ENCODE measurements at regions not wholly inside any gene's neighbourhood (a gene's known extent, or its start where the extent isn't known, plus 50 kb on each side); places are given as distances from the start of the nearest gene placed in this dataset.
"Not testable (repeated sequence)": the region's sequence is repeated elsewhere in the genome, so short reads cannot be mapped to it uniquely, and the experiment has no call there.

DNA sequence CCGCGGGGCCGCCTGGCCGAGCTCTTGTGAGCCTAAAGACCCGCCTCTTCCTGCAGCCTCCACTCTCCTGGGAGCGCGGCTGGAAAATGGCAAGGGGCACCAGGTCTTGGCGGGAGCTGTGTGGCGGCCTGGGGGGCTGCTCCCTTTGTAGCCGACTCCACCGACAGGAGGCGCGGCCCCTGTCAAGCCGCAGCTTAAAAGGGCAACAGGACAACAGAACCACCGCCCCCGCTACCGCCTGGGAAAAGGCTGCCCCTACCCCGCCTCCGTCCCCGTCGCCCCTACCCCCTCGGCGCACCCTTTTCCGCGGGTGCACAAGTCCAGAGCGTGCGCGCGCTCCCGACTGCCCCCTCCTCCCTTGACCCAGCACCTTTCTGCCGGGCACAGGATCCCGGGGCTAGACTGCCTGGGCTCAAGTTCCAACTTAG lies 60.3 kb downstream of the GOLGA8K start:
- not testable (repeated sequence) for H3K36me3 Mint-ChIP-seq (ENCODE audit: low read depth); H3K9me3 Mint-ChIP-seq; H3K4me1 Mint-ChIP-seq; H3K27ac Mint-ChIP-seq; H3K4me3 Mint-ChIP-seq; H3K27me3 Mint-ChIP-seq
- ATAC-seq (replicated peaks), result peak; percentile 37

DNA sequence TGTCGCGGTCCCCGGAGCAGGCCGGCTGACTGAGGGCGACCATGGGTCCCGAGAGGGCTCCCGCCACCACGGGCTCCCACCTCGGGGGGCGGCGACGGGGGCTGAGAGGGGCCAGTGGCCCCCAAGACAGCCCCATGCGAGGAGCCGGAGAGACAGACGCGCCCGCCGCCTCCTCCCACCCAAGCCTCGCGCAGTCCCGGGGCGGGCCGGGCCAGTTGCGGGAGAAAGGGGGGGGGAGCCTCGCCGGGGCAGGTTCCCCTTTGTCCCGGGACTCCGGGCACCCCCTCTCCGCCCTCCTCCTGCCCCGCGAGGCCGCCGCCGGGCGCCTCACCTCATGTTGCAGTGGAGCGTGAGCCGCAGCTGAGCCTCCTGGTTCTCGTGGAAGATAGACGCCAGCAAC lies 60.8 kb downstream of the GOLGA8K start:
- H3K4me1 Mint-ChIP-seq; H3K27me3 Mint-ChIP-seq; H3K27ac Mint-ChIP-seq; H3K36me3 Mint-ChIP-seq (ENCODE audit: low read depth); H3K4me3 Mint-ChIP-seq; H3K9me3 Mint-ChIP-seq: not testable (repeated sequence)
- peak; percentile 18 for ATAC-seq (replicated peaks)

DNA sequence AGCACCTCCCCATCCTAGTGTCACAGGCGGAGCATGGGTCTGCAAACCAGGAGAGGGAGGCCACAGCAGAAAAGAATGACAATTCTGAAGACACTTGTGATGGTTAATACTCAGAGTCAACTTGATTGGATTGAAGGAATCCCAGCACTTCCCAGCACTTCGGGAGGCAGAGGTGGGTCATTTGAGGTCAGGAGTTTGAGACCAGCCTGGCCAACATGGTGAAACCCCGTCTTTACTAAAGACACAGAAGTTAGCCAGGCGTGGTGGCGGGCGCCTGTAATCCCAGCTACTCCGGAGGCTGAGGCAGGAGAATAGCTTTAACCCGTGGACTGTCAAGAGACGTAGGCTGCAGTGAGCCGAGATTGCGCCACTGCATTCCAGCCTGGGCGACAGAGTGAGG lies 61.6 kb downstream of the GOLGA8K start:
- H3K36me3 Mint-ChIP-seq (ENCODE audit: low read depth); H3K4me1 Mint-ChIP-seq; H3K9me3 Mint-ChIP-seq; ATAC-seq (replicated peaks); H3K27ac Mint-ChIP-seq; H3K4me3 Mint-ChIP-seq; H3K27me3 Mint-ChIP-seq: not testable (repeated sequence)

DNA sequence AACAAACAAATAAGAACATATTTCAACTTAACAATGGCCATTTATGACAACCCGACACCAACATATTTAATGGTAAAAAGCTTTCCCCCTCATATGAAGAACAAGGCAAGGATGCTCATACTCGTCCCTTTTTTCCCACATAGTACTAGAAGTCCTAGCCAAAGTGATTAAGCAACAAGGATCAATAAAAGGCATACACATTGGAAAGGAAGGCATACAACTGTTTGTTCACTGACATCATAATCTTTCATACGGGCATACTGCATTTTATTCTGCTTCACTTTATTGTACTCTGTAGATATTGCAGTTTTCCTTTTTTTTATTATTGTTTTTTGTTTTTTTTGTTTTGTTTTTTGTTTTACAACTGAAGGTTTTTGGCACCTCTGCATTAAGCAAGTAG lies 66.3 kb downstream of the GOLGA8K start:
- not testable (repeated sequence) for ATAC-seq (replicated peaks); H3K4me1 Mint-ChIP-seq; H3K4me3 Mint-ChIP-seq; H3K36me3 Mint-ChIP-seq (ENCODE audit: low read depth); H3K9me3 Mint-ChIP-seq; H3K27ac Mint-ChIP-seq; H3K27me3 Mint-ChIP-seq

DNA sequence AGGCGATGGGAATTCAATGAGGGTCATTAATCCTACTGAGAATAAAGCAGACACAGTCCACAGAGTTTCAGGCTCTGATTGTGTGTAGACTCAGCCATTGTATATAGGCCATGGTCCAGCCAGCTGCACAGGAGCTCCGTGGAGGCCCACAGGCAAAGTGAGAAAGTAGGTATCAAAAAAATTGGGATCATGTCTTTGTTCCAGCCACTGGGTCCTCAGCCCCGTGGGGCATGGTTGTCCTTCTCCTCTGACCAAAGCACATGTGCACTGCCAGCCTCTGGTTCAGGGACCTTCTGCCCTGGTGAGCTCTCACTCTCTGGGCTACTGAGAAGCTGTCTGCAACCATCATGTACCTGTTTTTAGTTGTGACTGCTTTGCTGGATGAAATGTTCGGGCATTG lies 79.7 kb downstream of the GOLGA8K start:
- H3K27ac Mint-ChIP-seq; H3K27me3 Mint-ChIP-seq; ATAC-seq (replicated peaks); H3K4me3 Mint-ChIP-seq; H3K9me3 Mint-ChIP-seq; H3K4me1 Mint-ChIP-seq; H3K36me3 Mint-ChIP-seq (ENCODE audit: low read depth): not testable (repeated sequence)

DNA sequence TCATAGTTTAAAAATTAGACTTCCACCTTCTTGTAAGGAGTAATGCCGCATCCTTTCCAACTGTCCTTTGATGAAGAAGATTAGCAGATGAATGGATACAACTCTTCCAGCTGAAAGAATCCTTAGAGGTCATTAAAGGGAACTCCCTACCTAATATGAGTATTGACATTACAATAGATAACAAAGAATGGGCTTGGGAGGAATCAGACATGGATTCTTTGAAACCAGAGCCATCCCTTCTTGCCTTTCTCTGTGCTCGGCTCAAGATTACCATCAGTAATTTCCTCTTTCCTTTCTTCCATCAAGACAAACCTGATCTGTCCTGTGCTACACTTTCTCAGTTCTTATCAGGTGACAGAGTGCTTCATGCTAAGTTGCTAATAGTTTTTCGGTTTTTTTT lies 83.8 kb downstream of the GOLGA8K start:
- H3K27me3 Mint-ChIP-seq; H3K9me3 Mint-ChIP-seq; ATAC-seq (replicated peaks); H3K4me3 Mint-ChIP-seq; H3K27ac Mint-ChIP-seq; H3K4me1 Mint-ChIP-seq; H3K36me3 Mint-ChIP-seq (ENCODE audit: low read depth): not testable (repeated sequence)

DNA sequence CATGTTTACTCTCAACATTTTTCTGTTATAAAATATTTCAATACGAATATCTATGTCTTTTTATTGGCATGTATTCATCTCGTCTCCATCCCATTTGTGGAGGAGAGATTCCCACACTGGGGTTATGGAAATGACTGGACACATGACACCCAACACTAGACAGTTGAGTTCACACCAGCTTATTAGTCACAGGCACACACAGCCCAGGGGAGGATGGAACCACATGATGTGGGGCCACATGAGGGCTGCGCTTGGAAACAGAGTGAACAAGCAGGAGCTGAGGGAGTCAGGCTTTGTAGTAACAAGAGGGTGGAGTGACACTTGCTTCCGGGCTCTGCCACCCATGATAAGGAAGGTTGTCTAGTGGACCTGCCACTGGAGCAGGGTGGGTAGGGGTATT lies 86.6 kb downstream of the GOLGA8K start:
- not testable (repeated sequence) for H3K4me1 Mint-ChIP-seq; H3K9me3 Mint-ChIP-seq; H3K4me3 Mint-ChIP-seq; H3K36me3 Mint-ChIP-seq (ENCODE audit: low read depth); H3K27ac Mint-ChIP-seq; ATAC-seq (replicated peaks); H3K27me3 Mint-ChIP-seq

DNA sequence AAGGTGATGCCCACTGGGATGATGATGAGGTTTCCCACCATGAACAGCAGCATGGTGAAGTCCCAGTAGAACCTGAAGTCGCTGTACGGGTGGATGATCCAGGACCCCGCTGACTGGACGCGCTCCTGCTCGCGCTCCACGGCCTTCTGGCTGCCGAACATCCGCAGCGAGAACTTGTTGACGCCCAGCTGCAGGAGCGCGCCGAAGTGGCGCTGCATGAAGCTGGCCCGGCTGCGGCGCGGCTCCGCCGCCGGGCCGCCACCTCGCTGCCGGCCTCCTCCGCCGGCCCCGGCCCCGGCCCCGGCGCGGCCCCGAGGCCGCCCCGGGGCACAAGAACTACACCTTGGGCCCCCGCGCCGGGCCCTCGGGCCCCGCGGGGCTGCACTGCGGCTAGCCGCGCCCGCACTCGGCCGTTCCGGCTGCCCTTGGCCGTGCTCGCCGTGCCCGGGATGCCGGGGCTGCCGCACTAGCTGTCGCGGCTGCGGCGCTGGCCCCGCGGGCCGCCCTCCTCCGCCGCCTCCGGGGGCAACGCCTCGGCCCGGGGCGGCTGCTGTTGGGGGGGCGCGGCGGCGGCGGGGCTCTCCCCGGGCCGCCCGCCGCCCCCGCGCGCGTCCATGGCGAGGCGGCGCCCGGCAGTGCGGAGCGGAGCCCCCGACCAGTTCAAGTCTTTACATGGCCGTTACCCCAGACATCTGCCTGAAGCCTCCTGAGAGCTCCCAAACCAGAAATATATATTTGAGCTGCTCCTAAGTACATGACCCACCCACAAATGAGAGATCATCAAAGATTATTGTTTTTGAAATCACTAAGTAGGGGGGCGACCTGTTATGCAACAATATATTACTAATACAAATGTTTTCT lies 87.8 kb downstream of the GOLGA8K start:
- ATAC-seq (replicated peaks); H3K4me3 Mint-ChIP-seq; H3K36me3 Mint-ChIP-seq (ENCODE audit: low read depth); H3K27ac Mint-ChIP-seq; H3K27me3 Mint-ChIP-seq; H3K9me3 Mint-ChIP-seq; H3K4me1 Mint-ChIP-seq: not testable (repeated sequence)

DNA sequence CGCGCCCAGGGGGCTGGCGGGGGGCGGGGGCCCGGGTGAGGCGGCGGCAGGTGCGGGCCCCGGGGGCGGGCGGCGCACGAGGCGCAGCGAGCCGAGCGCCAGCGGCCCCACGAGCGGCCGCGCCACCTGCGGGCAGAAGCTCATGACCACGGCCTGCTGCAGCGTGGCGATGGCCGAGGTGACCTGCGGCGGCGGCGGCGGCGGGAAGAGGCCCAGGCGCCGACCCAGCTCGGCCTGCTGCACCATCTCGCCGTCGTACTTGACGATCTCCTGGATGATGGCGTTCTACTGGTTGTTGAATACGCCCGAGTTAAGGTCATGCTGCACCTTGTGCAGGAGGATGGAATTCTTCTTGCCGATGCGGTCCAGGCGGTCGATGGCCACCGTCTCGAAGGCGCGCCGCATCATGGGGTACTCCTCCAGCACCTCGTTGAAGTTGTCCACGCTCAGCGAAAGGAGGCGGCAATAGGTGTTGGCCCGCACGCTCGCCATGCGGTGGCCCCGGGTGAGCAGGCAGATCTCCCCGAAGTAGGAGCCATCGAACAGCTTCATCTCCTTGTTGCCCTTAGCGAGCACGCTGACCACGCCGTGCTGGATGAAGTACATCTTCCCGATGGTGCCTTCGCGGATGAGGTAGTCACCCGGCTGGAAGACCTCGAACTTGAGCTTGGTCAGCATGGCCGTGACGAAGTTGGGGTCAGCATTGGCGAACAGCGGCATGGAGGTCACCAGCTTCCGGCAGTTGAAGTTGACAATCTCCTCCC lies 89.5 kb downstream of the GOLGA8K start:
- not testable (repeated sequence) for H3K27me3 Mint-ChIP-seq; ATAC-seq (replicated peaks); H3K36me3 Mint-ChIP-seq (ENCODE audit: low read depth); H3K27ac Mint-ChIP-seq; H3K4me1 Mint-ChIP-seq; H3K4me3 Mint-ChIP-seq; H3K9me3 Mint-ChIP-seq

DNA sequence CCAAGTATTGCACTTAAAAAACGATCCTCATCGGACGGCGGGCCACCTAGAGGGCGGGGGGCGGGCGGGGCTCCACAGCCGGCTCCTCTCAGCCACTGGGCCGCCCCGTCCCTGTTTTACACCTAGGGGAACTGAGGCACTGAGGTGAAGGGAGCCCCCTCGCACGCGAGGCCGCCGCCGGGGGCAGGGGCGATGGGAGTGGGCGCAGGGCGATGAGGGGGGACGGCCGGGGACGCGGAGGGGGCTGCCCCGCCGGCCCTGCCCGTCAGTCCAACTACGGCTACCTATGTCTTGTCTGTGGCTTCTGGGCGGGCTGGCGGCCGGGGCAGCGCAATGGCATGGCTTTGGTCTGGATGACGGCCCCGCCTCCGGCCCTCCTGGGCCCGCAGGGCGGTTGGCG lies 90.4 kb downstream of the GOLGA8K start:
- not testable (repeated sequence) for ATAC-seq (replicated peaks); H3K27me3 Mint-ChIP-seq; H3K4me1 Mint-ChIP-seq; H3K4me3 Mint-ChIP-seq; H3K27ac Mint-ChIP-seq; H3K9me3 Mint-ChIP-seq; H3K36me3 Mint-ChIP-seq (ENCODE audit: low read depth)

DNA sequence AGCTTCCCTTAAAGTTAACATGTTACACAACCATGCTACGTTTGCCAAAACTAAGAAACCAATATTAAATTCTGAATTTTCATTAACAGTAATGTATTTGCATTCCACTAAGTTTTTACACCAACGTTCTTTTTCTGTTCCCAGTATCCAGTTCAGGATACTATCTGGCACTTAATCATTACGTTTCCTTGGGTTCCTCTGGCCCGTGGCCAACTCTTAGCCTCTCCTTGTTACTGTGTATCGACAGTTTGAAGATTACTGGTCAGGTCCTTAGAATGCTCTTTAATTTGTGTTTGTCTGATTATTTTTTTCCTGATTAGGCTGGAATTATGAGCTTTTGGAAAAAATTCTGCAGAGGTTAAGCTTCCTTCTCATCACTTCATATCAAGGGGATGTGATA lies 95.5 kb downstream of the GOLGA8K start:
- H3K27me3 Mint-ChIP-seq; H3K36me3 Mint-ChIP-seq (ENCODE audit: low read depth); H3K4me3 Mint-ChIP-seq; H3K27ac Mint-ChIP-seq; H3K9me3 Mint-ChIP-seq; ATAC-seq (replicated peaks); H3K4me1 Mint-ChIP-seq: not testable (repeated sequence)

DNA sequence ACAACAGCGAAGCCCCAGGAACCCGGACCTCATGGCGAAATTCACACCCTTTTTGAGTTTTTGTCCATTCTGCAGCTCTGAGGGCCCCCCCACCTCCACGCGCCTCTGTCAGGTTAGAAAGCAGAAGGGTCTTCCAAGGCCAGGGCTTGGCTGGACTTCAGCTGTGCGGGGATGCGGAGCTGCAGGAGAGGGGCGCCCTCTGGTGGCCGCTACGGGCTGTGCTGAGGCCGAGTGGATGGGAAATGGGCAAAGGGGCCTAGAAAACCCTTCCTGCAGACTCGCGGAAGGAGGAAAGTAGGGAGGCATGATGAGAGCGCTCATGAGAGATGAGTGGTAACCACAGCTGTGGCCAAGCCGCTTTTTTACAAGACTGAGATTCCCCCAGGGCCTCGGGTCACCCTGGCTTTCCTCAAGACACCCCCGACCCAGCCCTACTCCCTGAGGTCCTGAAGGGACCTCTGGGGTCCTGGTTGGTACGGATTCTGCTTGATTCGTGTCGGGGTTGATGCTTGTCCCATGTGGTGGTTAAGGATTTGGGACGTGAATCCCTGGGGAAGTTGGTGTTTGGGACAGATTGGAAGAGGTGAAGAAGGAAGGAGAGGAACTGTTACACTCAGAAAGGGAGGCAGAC lies 126.8 kb downstream of the GOLGA8K start:
- not testable (repeated sequence) for H3K27me3 Mint-ChIP-seq; H3K4me1 Mint-ChIP-seq; H3K27ac Mint-ChIP-seq; H3K9me3 Mint-ChIP-seq; H3K4me3 Mint-ChIP-seq; H3K36me3 Mint-ChIP-seq (ENCODE audit: low read depth)
- ATAC-seq (replicated peaks), result peak; percentile 62

DNA sequence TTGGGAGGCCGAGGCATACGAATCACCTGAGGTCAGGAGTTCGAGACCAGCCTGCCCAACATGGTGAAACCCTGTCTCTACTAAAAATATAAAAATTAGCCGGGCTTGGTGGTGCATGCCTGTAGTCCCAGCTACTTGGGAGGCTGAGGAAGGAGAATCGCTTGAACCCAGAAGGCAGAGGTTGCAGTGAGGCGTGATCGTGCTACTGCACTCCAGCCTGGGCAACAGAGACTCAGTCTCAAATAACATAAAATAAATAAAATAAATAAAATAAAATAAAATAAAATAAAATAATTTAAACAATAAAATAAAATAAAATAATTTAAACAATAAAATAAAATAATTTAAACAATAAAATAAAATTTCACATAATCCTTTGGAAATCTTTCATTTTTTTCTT lies 149.1 kb downstream of the GOLGA8K start:
- not testable (repeated sequence) for H3K4me3 Mint-ChIP-seq, H3K4me1 Mint-ChIP-seq

DNA sequence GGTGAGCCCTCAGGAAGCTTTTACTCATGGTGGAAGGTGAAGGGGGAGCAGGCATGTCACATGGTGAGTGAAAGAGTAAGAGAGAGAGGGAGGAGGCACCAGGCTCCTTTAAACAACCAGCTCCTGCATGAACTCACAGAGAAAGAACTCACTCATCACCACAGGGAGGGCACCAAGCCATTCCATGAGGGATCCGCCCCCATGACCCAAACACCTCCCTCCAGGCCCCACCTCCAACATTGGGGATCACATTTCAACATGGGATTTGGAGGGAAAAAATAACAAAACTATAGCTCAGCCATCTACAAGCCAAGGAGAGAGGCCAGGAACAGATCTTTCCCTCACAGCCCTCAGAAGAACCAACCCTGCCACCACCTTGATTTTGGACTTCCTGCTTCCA lies 153.9 kb downstream of the GOLGA8K start:
- H3K4me3 Mint-ChIP-seq; ATAC-seq (replicated peaks); H3K27me3 Mint-ChIP-seq; H3K4me1 Mint-ChIP-seq; H3K9me3 Mint-ChIP-seq; H3K27ac Mint-ChIP-seq; H3K36me3 Mint-ChIP-seq (ENCODE audit: low read depth): not testable (repeated sequence)

More for the DNA sequence above, 149.1 kb downstream of the GOLGA8K start:
- ATAC-seq (replicated peaks); H3K36me3 Mint-ChIP-seq (ENCODE audit: low read depth); H3K27ac Mint-ChIP-seq; H3K9me3 Mint-ChIP-seq; H3K27me3 Mint-ChIP-seq: not testable (repeated sequence)

DNA sequence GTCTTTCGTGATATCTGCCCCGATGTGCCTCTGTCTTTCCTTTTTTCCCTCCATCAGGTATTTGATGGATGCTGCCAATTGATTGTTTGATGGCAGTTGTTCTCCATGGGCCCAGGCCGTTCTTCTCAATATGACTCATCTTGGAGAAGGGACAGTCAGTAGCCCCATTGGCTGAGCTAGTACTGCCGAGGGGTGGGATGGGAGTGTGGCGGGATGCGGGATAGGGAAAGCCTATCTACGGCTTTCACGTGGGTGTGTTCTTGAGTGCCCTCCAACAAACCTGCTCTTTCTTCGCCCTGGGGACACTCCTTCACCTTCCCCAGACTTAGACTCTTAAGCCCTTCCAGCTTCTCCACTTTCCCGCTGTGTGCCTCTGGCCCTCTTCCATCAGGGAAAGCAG lies 159.4 kb downstream of the GOLGA8K start:
- H3K9me3 Mint-ChIP-seq; H3K27ac Mint-ChIP-seq; H3K4me3 Mint-ChIP-seq; ATAC-seq (replicated peaks); H3K36me3 Mint-ChIP-seq (ENCODE audit: low read depth); H3K4me1 Mint-ChIP-seq; H3K27me3 Mint-ChIP-seq: not testable (repeated sequence)
